ENCODE measurements at regions not wholly inside any gene's neighbourhood (a gene's known extent, or its start where the extent isn't known, plus 50 kb on each side); places are given as distances from the start of the nearest gene placed in this dataset.

GRCh38 chr13:105925496-105925895 is 610.0 kb downstream of the EFNB2 start:
- H3K9me3 ChIP-seq (ENCODE audit: low read length), result no peaks in the 10 kb centered on the region
- no peaks in the 10 kb centered on the region for H3K79me2 ChIP-seq (ENCODE audit: insufficient read depth, low read depth, low read length)
- intact Hi-C loops (cut with micrococcal nuclease; ENCODE audit: unreplicated experiment), result no loop called here
- TF ChIP-seq EZH2phosphoT487 (IDR thresholded peaks at IDR 0.05; ENCODE audit: borderline replicate concordance, low read depth, low read length), result no peak
- no peak for TF ChIP-seq CTCF (conservative IDR thresholded peaks at IDR 0.05; ENCODE audit: low read length)
- BruUV-seq (replicated peaks), result no TSS peak
- no peaks in the 10 kb centered on the region for H3K36me3 ChIP-seq (ENCODE audit: insufficient read depth, low read length)
- ChIA-PET POLR2A (no interaction called here), CTCF (ENCODE audit: unreplicated experiment) (no interaction called here)
- no peaks in the 10 kb centered on the region for H3K9me2 ChIP-seq (ENCODE audit: insufficient read depth, low read length)
- H4K20me1 ChIP-seq (ENCODE audit: insufficient read depth, low read length), result no peaks in the 10 kb centered on the region
- no peak overlapping the region for H3K4me3 ChIP-seq (ENCODE audit: low read depth, low read length, poor library complexity, severe bottlenecking)
- DNase-seq (ENCODE audit: low spot score), result no peak
- H3K4me1 ChIP-seq (ENCODE audit: insufficient read depth, low read length, poor library complexity, severe bottlenecking), result no peaks in the 10 kb centered on the region
- H3K4me2 ChIP-seq (ENCODE audit: low read length), result no peak overlapping the region
- H3K27ac ChIP-seq (ENCODE audit: low read depth, low read length, poor library complexity, severe bottlenecking), result no peak overlapping the region
- H2AFZ ChIP-seq (ENCODE audit: low read length), result no peak overlapping the region

- Histone ChIP-seq H3K4me2 (ENCODE audit: low read length) (no peak overlapping the region), H3K4me3 (ENCODE audit: low read depth, low read length, poor library complexity, severe bottlenecking) (no peak overlapping the region), H3K27ac (ENCODE audit: low read depth, low read length, poor library complexity, severe bottlenecking) (no peak overlapping the region), H2AFZ (ENCODE audit: low read length) (no peak overlapping the region), H3K9me2 (ENCODE audit: insufficient read depth, low read length) (no peaks in the 10 kb centered on the region), H3K79me2 (ENCODE audit: insufficient read depth, low read depth, low read length) (no peaks in the 10 kb centered on the region), H4K20me1 (ENCODE audit: insufficient read depth, low read length) (no peaks in the 10 kb centered on the region), H3K4me1 (ENCODE audit: insufficient read depth, low read length, poor library complexity, severe bottlenecking) (no peaks in the 10 kb centered on the region), H3K9me3 (ENCODE audit: low read length) (no peaks in the 10 kb centered on the region), H3K36me3 (ENCODE audit: insufficient read depth, low read length) (no peaks in the 10 kb centered on the region)
- DNase-seq (ENCODE audit: low spot score), result no peak
- intact Hi-C loops (cut with micrococcal nuclease; ENCODE audit: unreplicated experiment), result no loop called here
- no peak for TF ChIP-seq CTCF (conservative IDR thresholded peaks at IDR 0.05; ENCODE audit: low read length)
- TF ChIP-seq EZH2phosphoT487 (IDR thresholded peaks at IDR 0.05; ENCODE audit: borderline replicate concordance, low read depth, low read length), result no peak
- BruUV-seq (replicated peaks), result no TSS peak
- ChIA-PET POLR2A (no interaction called here), CTCF (ENCODE audit: unreplicated experiment) (no interaction called here)
These were observed 613.8 kb downstream of the EFNB2 start for GRCh38 chr13:105921711-105922110.

GRCh38 chr13:105920370-105920769 is 615.1 kb downstream of the EFNB2 start:
- no peak for DNase-seq (ENCODE audit: low spot score)
- Histone ChIP-seq H3K4me1 (ENCODE audit: insufficient read depth, low read length, poor library complexity, severe bottlenecking) (no peaks in the 10 kb centered on the region), H3K9me2 (ENCODE audit: insufficient read depth, low read length) (no peaks in the 10 kb centered on the region), H3K36me3 (ENCODE audit: insufficient read depth, low read length) (no peaks in the 10 kb centered on the region), H3K27ac (ENCODE audit: low read depth, low read length, poor library complexity, severe bottlenecking) (no peak overlapping the region), H3K79me2 (ENCODE audit: insufficient read depth, low read depth, low read length) (no peaks in the 10 kb centered on the region), H2AFZ (ENCODE audit: low read length) (no peak overlapping the region), H3K4me3 (ENCODE audit: low read depth, low read length, poor library complexity, severe bottlenecking) (no peak overlapping the region), H4K20me1 (ENCODE audit: insufficient read depth, low read length) (no peaks in the 10 kb centered on the region), H3K9me3 (ENCODE audit: low read length) (no peaks in the 10 kb centered on the region), H3K4me2 (ENCODE audit: low read length) (no peak overlapping the region)
- CTCF ChIA-PET (ENCODE audit: unreplicated experiment), result no interaction called here
- BruUV-seq (replicated peaks), result no TSS peak
- no peak for TF ChIP-seq CTCF (conservative IDR thresholded peaks at IDR 0.05; ENCODE audit: low read length)
- TF ChIP-seq EZH2phosphoT487 (IDR thresholded peaks at IDR 0.05; ENCODE audit: borderline replicate concordance, low read depth, low read length), result no peak
- POLR2A ChIA-PET, result no interaction called here
- intact Hi-C loops (cut with micrococcal nuclease; ENCODE audit: unreplicated experiment), result no loop called here

All from OCI-LY7 (cell line).